HG03097 (cell line): ENCODE measurements at regions not wholly inside any gene's neighbourhood (a gene's known extent, or its start where the extent isn't known, plus 50 kb on each side); places are given as distances from the start of the nearest gene placed in this dataset.

Experiments used
- ATAC-seq: cut with Tn5 transposase; IDR thresholded peaks from one replicate; pipeline ENCODE4 v1.9.1; 2021; ENCODE audit not compliant: unreplicated experiment, low FRiP score

GRCh38 chr5:98606961-98607360 lies 166.5 kb upstream of the RGMB start:
- no peak for ATAC-seq

- ATAC-seq = no peak
Measured at GRCh38 chr5:98608052-98608451, 165.4 kb upstream of the RGMB start.

GRCh38 chr5:98614341-98614740 lies 159.1 kb upstream of the RGMB start:
- no peak for ATAC-seq

GRCh38 chr5:98621821-98622220 lies 151.6 kb upstream of the RGMB start:
- no peak for ATAC-seq

- ATAC-seq = no peak
Measured at GRCh38 chr5:98624145-98624880, 149.2 kb upstream of the RGMB start.

GRCh38 chr5:98627121-98627520 lies 146.3 kb upstream of the RGMB start:
- ATAC-seq = no peak

GRCh38 chr5:98630621-98631020 lies 142.8 kb upstream of the RGMB start:
- ATAC-seq = no peak

GRCh38 chr5:98631311-98632054 lies 142.0 kb upstream of the RGMB start:
- ATAC-seq = no peak

- no peak for ATAC-seq
Measured at GRCh38 chr5:98635656-98636055, 137.8 kb upstream of the RGMB start.

- ATAC-seq = no peak
Measured at GRCh38 chr5:98637116-98637515, 136.3 kb upstream of the RGMB start.

- ATAC-seq = no peak
Measured at GRCh38 chr5:98637557-98637956, 135.9 kb upstream of the RGMB start.

- no peak for ATAC-seq
Measured at GRCh38 chr5:98638111-98638510, 135.4 kb upstream of the RGMB start.

- no peak for ATAC-seq
Measured at GRCh38 chr5:98638701-98639100, 134.8 kb upstream of the RGMB start.

- ATAC-seq = no peak
Measured at GRCh38 chr5:98639274-98639673, 134.2 kb upstream of the RGMB start.

- ATAC-seq = no peak
Measured at GRCh38 chr5:98641671-98642070, 131.8 kb upstream of the RGMB start.

GRCh38 chr5:98643569-98643968 lies 129.9 kb upstream of the RGMB start:
- no peak for ATAC-seq

- ATAC-seq = no peak
Measured at GRCh38 chr5:98651715-98652114, 121.7 kb upstream of the RGMB start.

GRCh38 chr5:98656125-98656795 lies 117.2 kb upstream of the RGMB start:
- ATAC-seq = no peak

- ATAC-seq = no peak
Measured at GRCh38 chr5:98656796-98657195, 116.7 kb upstream of the RGMB start.

GRCh38 chr5:98657559-98657958 lies 115.9 kb upstream of the RGMB start:
- no peak for ATAC-seq

GRCh38 chr5:98663521-98663920 lies 109.9 kb upstream of the RGMB start:
- no peak for ATAC-seq

GRCh38 chr5:98664736-98665135 lies 108.7 kb upstream of the RGMB start:
- ATAC-seq = no peak
